Prostate gland (tissue), 2 donors: ENCODE measurements at regions not wholly inside any gene's neighbourhood (a gene's known extent, or its start where the extent isn't known, plus 50 kb on each side); places are given as distances from the start of the nearest gene placed in this dataset.

Experiments used
- DNase-seq: peaks from one replicate; pipeline ENCODE4 v3.0.0-alpha.2; 2019; ENCODE audit warnings: low spot score
- H3K27ac ChIP-seq, 2 donors: fragments of 200-600 bp; sonication (generic); 2 replicates each; pipeline ENCODE4 v1.5.1; 2017 to 2019
- H3K27me3 ChIP-seq: fragments of 200-600 bp; sonication (generic); replicated peaks from 2 replicates; pipeline ENCODE4 v1.5.1; 2019; ENCODE audit not compliant: insufficient read depth
- H3K36me3 ChIP-seq, 2 donors: fragments of 200-600 bp; sonication (generic); 1 replicate in 1 of 2; 2 replicates in 1 of 2; pipeline versions ENCODE4 v1.5.1 to v1.8.1; 2017 to 2019
- H3K4me1 ChIP-seq: fragments of 200-600 bp; sonication (generic); replicated peaks from 2 replicates; pipeline ENCODE4 v1.5.1; 2019
- H3K4me3 ChIP-seq, 2 donors: fragments of 200-600 bp; sonication (generic); 2 replicates each; pipeline ENCODE4 v1.5.1; 2017 to 2019
- H3K9me3 ChIP-seq: fragments of 200-600 bp; sonication (generic); 2 replicates; pipeline ENCODE4 v1.5.1; 2017
- POLR2A ChIP-seq: fragments of 450-650 bp; IDR thresholded peaks from one replicate; pipeline ENCODE4 v1.6.1; 2016; ENCODE audit warnings: antibody characterized with exemption, mild to moderate bottlenecking
- POLR2AphosphoS5 ChIP-seq: sonication (generic); formaldehyde crosslinking; IDR thresholded peaks from one replicate; pipeline ENCODE4 v1.6.1; 2017; ENCODE audit warnings: antibody characterized with exemption
- WGBS: methylation state at CpG from one replicate; pipeline ENCODE4 v1.1.5; 2018; 5-methylcytosine and 5-hydroxymethylcytosine counted together
- intact Hi-C: fragments of 100-400 bp; cut with DNase I; formaldehyde crosslinking; loops from one replicate; pipeline ENCODE4 v1.14.2; 2022
- TF ChIP-seq, protein P1 (sequence below), 4 experiments: fragments of 200-600 bp in 2 of 4; fragments of 450-650 bp in 2 of 4; sonication (generic) in 2 of 4; IDR thresholded peaks; 1 replicate in 3 of 4; 2 replicates in 1 of 4; pipeline ENCODE4 v1.5.1; 2016 to 2019; ENCODE audit warnings: antibody characterized with exemption in 4 of 4, mild to moderate bottlenecking in 2 of 4, moderate library complexity in 2 of 4

DNA sequence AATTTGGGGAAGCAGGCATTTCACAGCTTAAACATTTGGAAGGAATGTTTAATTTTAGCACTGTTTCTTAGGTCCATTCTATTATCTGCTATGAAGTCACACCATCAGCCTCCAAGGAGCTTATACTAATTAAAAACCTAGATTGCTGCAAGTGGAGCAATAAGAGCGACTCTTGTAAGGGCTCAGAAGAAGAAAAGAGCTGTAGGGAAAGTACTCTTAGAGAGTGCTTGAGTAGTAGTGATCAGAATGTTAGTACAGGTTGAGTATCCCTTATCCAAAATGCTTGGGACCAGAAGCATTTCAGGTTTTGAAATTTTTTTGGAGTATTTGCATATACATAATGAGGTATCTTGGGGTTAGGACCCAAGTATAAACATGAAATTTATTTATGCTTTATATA, 285.3 kb downstream of the UBE3D start:
- WGBS: 95% methylated on average over 1 of the region's 1 CpG
- DNase-seq: no peak
- Histone ChIP-seq H3K9me3 (no peaks in the 10 kb centered on the region), H3K36me3 (no peaks in the 10 kb centered on the region), H3K27me3 (no peaks in the 10 kb centered on the region), H3K4me3 (no peak overlapping the region), H3K27ac (no peak overlapping the region), H3K4me1 (no peaks in the 10 kb centered on the region)
- intact Hi-C loops: no loop called here
- TF ChIP-seq, protein P1, sequence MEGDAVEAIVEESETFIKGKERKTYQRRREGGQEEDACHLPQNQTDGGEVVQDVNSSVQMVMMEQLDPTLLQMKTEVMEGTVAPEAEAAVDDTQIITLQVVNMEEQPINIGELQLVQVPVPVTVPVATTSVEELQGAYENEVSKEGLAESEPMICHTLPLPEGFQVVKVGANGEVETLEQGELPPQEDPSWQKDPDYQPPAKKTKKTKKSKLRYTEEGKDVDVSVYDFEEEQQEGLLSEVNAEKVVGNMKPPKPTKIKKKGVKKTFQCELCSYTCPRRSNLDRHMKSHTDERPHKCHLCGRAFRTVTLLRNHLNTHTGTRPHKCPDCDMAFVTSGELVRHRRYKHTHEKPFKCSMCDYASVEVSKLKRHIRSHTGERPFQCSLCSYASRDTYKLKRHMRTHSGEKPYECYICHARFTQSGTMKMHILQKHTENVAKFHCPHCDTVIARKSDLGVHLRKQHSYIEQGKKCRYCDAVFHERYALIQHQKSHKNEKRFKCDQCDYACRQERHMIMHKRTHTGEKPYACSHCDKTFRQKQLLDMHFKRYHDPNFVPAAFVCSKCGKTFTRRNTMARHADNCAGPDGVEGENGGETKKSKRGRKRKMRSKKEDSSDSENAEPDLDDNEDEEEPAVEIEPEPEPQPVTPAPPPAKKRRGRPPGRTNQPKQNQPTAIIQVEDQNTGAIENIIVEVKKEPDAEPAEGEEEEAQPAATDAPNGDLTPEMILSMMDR (IDR thresholded peaks at IDR 0.05): no peak
- TF ChIP-seq POLR2AphosphoS5 (no peak), POLR2A (no peak)

DNA sequence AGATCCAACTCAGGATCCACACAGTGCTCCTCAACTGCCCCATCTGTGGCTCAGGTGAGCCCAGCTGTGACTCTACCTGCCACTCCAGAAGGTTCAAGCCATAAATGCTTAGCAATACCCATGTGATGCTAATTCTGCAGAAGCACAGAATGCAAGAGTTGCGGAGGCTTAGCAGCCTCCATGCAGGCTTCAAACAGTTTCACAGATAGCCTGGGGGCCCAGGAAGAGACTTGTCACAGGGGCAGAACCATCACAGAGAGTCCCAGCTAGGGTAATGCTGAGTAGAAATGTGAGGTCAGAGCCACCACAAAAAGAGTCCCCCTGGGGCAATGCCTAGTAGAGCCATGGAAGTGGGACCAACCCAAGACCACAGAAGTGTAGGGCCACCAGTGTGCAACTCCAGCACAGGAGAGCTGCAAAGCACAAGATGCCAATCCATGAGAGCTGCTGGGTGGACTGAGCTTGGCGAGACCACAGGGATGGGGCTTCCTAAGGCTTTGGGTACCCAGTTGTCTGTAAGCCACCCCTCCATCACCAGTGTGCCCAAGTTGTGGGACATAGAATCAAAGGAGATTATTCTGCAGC, 283.9 kb downstream of the UBE3D start:
- intact Hi-C loops: no loop called here
- Histone ChIP-seq H3K9me3 (no peaks in the 10 kb centered on the region), H3K27ac (no peak overlapping the region), H3K36me3 (no peaks in the 10 kb centered on the region), H3K4me1 (no peaks in the 10 kb centered on the region), H3K4me3 (no peak overlapping the region), H3K27me3 (no peaks in the 10 kb centered on the region)
- DNase-seq: no peak
- WGBS: 92% methylated on average over 2 of the region's 2 CpGs
- TF ChIP-seq POLR2A (no peak), POLR2AphosphoS5 (no peak)
- TF ChIP-seq, protein P1 (IDR thresholded peaks at IDR 0.05): no peak

DNA sequence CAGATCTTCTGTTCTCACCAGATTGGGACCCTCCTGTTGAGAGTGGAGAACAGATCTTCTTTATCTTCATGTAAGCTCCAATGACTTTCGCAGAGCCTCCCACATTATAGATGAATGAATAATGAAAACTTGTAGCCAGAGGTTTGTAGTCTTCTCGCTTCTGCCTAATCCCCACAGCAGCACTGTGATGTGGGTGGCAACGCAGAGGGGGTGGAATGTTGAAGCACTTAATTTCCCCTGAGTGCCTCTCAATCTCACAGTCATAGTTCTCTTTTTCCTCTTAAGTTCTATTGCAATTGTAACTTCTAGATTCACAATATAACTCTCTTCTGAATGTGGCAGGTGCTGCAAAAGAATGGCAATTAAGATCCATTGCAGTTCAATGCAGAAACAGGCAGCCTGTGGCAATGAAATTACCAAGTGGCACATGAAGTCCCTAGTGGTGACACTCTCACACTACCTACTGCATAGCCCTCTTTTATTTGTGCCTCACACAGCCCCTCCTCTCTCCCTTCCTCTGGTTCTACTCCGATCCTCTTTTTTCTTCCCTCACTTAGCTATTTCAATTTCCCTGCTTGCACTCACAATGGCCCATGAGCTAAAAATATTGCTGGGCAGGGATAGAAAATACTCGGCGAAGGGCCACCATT, 281.9 kb downstream of the UBE3D start:
- Histone ChIP-seq H3K9me3 (no peaks in the 10 kb centered on the region), H3K4me3 (no peak overlapping the region), H3K36me3 (no peaks in the 10 kb centered on the region), H3K27ac (no peak overlapping the region), H3K4me1 (no peaks in the 10 kb centered on the region), H3K27me3 (no peaks in the 10 kb centered on the region)
- no peak for DNase-seq
- intact Hi-C loops: no loop called here
- 82% methylated on average over 6 of the region's 6 CpGs for WGBS
- TF ChIP-seq, protein P1 (IDR thresholded peaks at IDR 0.05): no peak
- TF ChIP-seq POLR2A: no peak
- no peak for TF ChIP-seq POLR2AphosphoS5

DNA sequence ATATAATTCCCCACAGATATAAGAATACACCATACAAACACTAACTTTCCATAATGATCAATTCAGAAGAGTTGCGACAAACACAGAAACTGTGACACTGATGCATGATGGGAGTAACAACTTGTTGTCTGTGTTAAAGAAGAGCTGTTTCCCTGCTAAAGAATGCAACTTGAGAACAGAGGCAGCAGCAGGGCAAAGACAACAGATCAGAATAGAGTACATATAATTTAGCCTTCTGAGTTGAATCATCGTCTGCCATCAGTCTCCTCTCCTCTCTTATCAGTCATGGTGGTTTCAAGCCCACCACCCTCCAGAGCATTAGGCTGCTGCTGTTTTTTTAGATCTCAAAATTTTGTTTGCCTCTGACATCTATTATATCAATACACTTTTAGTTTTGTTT, 280.4 kb downstream of the UBE3D start:
- WGBS: 79% methylated on average over 2 of the region's 2 CpGs
- Histone ChIP-seq H3K36me3 (no peaks in the 10 kb centered on the region), H3K27ac (no peak overlapping the region), H3K9me3 (no peaks in the 10 kb centered on the region), H3K4me3 (no peak overlapping the region), H3K4me1 (no peaks in the 10 kb centered on the region), H3K27me3 (no peaks in the 10 kb centered on the region)
- no peak for TF ChIP-seq POLR2AphosphoS5
- no peak for TF ChIP-seq POLR2A
- TF ChIP-seq, protein P1 (IDR thresholded peaks at IDR 0.05): no peak
- DNase-seq: no peak
- intact Hi-C loops: no loop called here

DNA sequence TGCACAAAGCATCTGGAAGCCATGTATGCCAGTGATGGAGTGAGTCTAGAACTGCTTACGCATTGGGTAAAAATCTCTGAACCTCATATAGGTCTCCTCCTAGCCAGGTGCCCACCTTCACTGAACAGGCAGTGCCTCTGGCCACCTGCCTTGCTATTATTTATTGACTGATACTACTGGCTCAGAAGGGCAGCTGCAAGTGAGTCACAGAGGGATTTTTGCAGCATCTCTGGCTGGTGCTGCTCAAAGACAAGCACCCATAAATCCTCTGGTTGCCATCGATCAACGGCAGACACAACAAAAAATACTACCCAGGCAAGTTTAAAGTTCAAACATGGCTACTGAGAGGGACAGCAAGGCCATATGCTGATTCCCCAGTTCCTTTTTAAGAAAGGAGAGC, 279.4 kb downstream of the UBE3D start:
- no peak overlapping the region for H3K27ac ChIP-seq
- DNase-seq: no peak
- no peak overlapping the region for H3K4me3 ChIP-seq
- no peak for TF ChIP-seq POLR2A
- TF ChIP-seq POLR2AphosphoS5: no peak
- TF ChIP-seq, protein P1 (IDR thresholded peaks at IDR 0.05): no peak
- H3K27me3 ChIP-seq: no peaks in the 10 kb centered on the region
- no peaks in the 10 kb centered on the region for H3K36me3 ChIP-seq
- no peaks in the 10 kb centered on the region for H3K9me3 ChIP-seq
- 69% methylated on average over 3 of the region's 3 CpGs for WGBS
- H3K4me1 ChIP-seq: no peaks in the 10 kb centered on the region
- intact Hi-C loops: no loop called here
